ENCODE measurements at regions not wholly inside any gene's neighbourhood (a gene's known extent, or its start where the extent isn't known, plus 50 kb on each side); places are given as distances from the start of the nearest gene placed in this dataset.
A peak's percentile ranks its signal among the peaks of the same experiment; 100 is the strongest.

GRCh38 chr20:40864470-40864869, 164.2 kb upstream of the TOP1 start:
- no peak for TF ChIP-seq EP300 (IDR thresholded peaks at IDR 0.05)
- no peak for TF ChIP-seq POLR2A (IDR thresholded peaks at IDR 0.05)
- TF ChIP-seq, protein P1, sequence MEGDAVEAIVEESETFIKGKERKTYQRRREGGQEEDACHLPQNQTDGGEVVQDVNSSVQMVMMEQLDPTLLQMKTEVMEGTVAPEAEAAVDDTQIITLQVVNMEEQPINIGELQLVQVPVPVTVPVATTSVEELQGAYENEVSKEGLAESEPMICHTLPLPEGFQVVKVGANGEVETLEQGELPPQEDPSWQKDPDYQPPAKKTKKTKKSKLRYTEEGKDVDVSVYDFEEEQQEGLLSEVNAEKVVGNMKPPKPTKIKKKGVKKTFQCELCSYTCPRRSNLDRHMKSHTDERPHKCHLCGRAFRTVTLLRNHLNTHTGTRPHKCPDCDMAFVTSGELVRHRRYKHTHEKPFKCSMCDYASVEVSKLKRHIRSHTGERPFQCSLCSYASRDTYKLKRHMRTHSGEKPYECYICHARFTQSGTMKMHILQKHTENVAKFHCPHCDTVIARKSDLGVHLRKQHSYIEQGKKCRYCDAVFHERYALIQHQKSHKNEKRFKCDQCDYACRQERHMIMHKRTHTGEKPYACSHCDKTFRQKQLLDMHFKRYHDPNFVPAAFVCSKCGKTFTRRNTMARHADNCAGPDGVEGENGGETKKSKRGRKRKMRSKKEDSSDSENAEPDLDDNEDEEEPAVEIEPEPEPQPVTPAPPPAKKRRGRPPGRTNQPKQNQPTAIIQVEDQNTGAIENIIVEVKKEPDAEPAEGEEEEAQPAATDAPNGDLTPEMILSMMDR (IDR thresholded peaks at IDR 0.05): no peak
- no peak for TF ChIP-seq POLR2AphosphoS5 (IDR thresholded peaks at IDR 0.05)
- Histone ChIP-seq H3K27ac (no peak overlapping the region), H3K4me1 (peaks cover 0 to 12% (median 0%) of the 10 kb centered on the region in 4 donors), H3K9me3 (no peaks in the 10 kb centered on the region), H3K4me3 (no peak overlapping the region), H3K27me3 (no peaks in the 10 kb centered on the region), H3K36me3 (no peaks in the 10 kb centered on the region)
- ATAC-seq (ENCODE audit: low FRiP score in 2 of 2): no peak
- 92 to 100% methylated on average over 1 of the region's 1 CpG for WGBS, 2 donors
- DNase-seq: no peak

GRCh38 chr20:40865095-40865494, 163.5 kb upstream of the TOP1 start:
- Histone ChIP-seq H3K36me3 (no peaks in the 10 kb centered on the region), H3K27me3 (no peaks in the 10 kb centered on the region), H3K4me1 (peaks cover 0 to 14% (median 0%) of the 10 kb centered on the region in 4 donors), H3K27ac (no peak overlapping the region), H3K4me3 (no peak overlapping the region), H3K9me3 (no peaks in the 10 kb centered on the region)
- WGBS, 2 donors: 57 to 78% methylated on average over 3 of the region's 3 CpGs
- ATAC-seq (ENCODE audit: low FRiP score in 2 of 2): no peak
- DNase-seq: no peak
- TF ChIP-seq POLR2AphosphoS5 (IDR thresholded peaks at IDR 0.05) (no peak), EP300 (IDR thresholded peaks at IDR 0.05) (no peak), POLR2A (IDR thresholded peaks at IDR 0.05) (no peak)
- TF ChIP-seq, protein P1 (IDR thresholded peaks at IDR 0.05): no peak

GRCh38 chr20:40866056-40866455, 162.6 kb upstream of the TOP1 start:
- TF ChIP-seq, protein P1 (IDR thresholded peaks at IDR 0.05): no peak
- no peak for TF ChIP-seq EP300 (IDR thresholded peaks at IDR 0.05)
- no peak for TF ChIP-seq POLR2AphosphoS5 (IDR thresholded peaks at IDR 0.05)
- no peak for TF ChIP-seq POLR2A (IDR thresholded peaks at IDR 0.05)
- Histone ChIP-seq H3K36me3 (no peaks in the 10 kb centered on the region), H3K27me3 (no peaks in the 10 kb centered on the region), H3K4me3 (no peak overlapping the region), H3K9me3 (no peaks in the 10 kb centered on the region), H3K4me1 (peaks cover 0 to 14% (median 0%) of the 10 kb centered on the region in 4 donors), H3K27ac (no peak overlapping the region)
- ATAC-seq (ENCODE audit: low FRiP score in 2 of 2) (no peak), DNase-seq (no peak)
- WGBS, 2 donors: 0 to 93% methylated on average over 1 of the region's 1 CpG

DNA sequence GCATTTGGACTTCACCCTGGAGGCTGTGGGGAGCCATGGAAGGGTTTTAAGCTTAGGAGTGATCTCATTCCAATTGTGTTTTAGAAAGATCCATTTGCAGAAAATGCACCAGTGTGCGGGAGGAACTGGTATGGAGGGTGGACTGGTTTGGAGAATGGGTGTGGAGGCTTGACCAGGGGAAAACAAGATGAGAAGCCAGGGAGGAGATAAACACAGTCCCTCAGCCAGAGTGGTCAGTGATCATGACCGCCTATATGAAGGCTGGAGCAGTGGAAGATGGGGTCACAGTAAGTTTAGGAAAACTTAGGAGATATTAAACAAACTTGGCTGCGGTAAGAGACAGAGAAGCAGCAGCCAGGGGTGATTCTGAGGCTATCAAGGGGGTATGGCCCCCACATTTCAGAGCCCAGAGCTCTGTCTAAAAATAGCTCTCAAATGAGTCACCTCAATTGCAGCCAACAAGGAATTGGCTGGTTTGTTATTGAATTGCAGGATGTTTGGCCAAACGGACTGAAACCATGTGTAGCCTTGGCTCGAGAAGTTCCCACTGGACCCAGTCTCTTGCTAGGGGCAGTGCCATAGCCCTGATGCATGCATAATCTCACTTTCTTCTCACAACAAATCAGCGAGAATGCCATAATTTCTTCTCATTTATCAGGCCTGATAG, 159.9 kb upstream of the TOP1 start:
- Histone ChIP-seq H3K9me3 (no peaks in the 10 kb centered on the region), H3K36me3 (no peaks in the 10 kb centered on the region), H3K4me1 (peaks cover 0 to 14% (median 0%) of the 10 kb centered on the region in 4 donors), H3K27me3 (no peaks in the 10 kb centered on the region), H3K4me3 (no peak overlapping the region), H3K27ac (no peak overlapping the region)
- DNase-seq (no peak), ATAC-seq (ENCODE audit: low FRiP score in 2 of 2) (peak in 1 of 2 donors; percentile 66)
- TF ChIP-seq POLR2AphosphoS5 (IDR thresholded peaks at IDR 0.05) (no peak), EP300 (IDR thresholded peaks at IDR 0.05) (no peak), POLR2A (IDR thresholded peaks at IDR 0.05) (no peak)
- TF ChIP-seq, protein P1 (IDR thresholded peaks at IDR 0.05): no peak
- WGBS, 2 donors: 60 to 82% methylated on average over 6 of the region's 6 CpGs
